ENCODE measurements at regions not wholly inside any gene's neighbourhood (a gene's known extent, or its start where the extent isn't known, plus 50 kb on each side); places are given as distances from the start of the nearest gene placed in this dataset.

DNA sequence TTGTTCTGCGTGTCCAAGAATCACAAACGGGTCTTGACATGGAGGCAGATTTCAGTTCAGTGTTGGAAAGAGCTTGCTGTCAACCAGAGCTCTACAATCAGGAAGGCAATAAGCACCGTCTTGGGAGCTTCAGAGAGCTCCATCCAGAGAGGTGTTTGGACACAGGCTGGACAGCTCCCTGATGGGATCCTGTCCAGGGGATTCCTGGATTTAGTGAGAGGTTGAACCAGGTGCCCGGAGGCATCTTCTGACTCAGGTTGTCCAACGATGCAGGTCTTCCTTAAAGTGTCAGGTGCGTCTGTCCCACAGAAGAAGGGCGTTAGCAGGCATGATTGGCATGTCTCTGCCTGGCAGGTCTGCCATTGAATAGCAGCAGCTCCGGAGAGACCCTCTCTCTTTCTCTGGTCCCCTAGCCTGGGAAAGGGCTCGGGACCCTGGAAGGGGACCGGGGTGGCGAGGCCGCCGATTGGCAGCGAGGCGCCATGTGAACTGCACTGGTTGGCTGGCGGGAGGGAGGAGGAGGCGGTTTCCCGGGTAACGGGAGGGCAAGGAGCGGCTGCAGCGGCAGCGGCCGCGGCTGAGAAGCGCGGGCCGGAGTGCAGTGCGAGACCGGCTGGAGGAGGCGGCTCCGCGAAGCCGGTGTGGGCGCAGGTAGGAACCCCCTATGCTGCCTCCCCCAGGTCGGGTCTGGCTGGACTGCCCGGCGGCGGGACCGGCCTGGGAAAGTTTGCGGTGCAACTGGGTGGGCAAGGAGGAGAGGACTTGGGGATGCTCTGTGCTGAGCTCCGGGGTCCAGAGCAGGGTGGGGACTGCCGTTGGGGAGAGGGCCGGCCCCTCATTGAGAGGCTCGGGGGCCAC lies 104.1 kb upstream of the E2F8 start:
- no peak for DNase-seq (ENCODE audit: low read depth in 2 of 3, low spot score in 1 of 3)

DNA sequence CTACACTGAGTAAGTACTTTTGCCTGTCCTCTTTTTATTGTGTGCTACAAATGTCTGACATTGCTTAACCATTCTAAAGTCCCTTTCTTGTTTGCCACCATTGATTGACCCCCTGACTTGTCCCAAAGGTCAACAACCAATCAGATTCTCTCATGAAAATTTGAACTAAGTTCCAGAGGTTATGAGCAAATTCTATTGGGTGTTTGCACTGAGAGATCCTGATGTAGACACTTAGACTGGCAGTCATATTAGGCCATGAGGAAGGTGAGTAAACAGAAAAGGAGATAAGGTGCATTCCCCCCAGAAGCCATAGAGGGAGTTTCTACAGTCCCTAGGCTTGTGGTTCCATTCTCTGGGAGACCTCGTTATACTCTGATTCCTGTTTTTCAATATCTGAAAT lies 101.3 kb upstream of the E2F8 start:
- no peak for DNase-seq (ENCODE audit: low read depth in 2 of 3, low spot score in 1 of 3)

DNA sequence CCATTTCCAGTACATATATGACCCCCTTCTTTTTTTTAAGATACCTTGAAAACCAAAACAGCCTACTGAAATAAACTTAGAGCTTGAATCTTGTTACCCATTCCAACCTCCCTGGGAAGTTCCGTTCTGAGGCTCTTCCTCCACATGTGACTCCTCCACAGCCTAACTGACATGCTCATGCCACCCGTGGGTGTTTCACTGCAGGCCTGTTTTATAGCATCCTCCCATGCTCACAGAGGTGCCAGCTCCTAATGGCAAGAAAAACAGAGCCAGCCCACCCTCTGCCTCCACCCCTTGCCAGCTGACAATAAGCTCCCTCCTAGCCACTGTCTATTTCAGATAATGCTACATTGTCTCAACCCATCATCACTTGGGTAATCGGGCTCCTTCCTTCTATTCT lies 97.6 kb upstream of the E2F8 start:
- no peak for DNase-seq (ENCODE audit: low read depth in 2 of 3, low spot score in 1 of 3)

DNA sequence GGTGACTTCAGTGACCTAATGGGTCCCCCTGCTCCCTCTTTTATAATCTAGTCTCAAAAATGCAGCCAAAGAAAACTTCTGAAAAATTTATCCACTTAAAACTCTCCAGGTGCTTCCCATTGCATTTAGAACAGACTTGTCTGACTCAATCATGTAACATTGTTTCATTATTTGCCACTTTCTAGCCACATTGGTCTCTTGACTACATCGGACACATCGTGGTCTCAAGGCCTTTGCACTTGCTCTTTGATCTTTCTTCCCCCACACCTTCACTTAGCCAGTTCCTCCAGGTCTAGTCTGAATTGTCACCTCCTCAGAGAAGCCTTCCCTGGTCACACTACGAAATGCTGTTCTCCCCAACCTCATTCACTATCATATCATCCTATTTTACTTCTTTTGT lies 97.0 kb upstream of the E2F8 start:
- no peak for DNase-seq (ENCODE audit: low read depth in 2 of 3, low spot score in 1 of 3)

DNA sequence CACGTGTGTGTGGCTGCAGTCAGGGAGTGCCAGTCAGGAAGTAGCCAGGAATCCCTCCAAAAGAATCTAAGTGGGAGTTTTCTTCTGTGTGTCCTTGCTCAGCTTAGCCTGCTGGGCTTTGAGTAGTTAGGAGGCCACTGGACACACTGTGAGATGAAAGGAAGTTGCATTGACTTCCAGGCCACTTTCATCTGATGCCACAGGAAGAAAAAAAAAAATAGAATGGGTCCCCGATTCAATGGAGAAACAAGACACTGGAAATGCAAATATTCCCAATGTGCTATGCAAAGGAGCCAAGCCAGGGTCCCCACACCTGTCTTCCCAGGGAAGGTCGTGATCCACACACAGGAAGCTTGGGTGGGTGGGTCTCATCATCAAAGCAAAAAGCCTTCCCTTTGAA lies 95.6 kb upstream of the E2F8 start:
- DNase-seq (ENCODE audit: low read depth in 2 of 3, low spot score in 1 of 3) = no peak

DNA sequence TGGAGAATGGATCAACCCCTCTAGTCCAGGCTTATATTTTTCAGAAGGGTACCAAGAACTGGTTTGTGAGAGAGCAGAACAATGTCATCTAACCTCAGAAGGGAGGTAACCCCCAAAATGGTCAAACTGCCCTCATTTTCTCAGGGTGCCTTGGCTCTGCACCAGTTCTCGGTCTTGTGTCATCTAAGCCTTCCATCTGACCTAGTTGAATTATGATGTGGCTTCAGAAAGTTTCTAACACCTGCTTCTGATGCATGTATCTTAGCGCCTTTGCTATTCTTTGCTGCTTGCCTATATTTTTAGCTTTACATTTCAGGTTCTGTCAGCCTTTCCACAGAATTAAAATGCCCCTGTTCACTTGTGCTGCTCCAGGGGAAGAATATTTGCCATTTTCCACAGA lies 91.7 kb upstream of the E2F8 start:
- DNase-seq (ENCODE audit: low read depth in 2 of 3, low spot score in 1 of 3) = no peak

DNA sequence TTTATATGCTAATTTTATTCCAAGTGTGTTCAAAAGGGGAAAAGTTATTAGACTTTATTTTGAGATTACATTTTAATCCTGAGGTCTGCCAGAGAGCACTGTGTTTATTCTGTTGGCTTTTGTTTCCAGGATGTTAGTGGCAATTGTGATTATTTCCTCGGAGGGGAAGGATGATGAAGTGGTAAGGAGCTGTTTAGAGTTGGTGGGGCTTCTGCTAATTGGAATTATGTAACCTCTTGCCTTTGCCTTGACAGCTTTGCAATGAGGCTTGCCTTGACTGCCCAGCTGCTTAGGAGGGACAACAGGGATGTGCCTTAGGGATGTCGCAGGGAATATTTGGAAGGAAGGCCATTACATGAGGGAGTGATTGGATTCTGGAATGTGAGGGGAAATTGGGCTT lies 89.7 kb upstream of the E2F8 start:
- no peak for DNase-seq (ENCODE audit: low read depth in 2 of 3, low spot score in 1 of 3)

DNA sequence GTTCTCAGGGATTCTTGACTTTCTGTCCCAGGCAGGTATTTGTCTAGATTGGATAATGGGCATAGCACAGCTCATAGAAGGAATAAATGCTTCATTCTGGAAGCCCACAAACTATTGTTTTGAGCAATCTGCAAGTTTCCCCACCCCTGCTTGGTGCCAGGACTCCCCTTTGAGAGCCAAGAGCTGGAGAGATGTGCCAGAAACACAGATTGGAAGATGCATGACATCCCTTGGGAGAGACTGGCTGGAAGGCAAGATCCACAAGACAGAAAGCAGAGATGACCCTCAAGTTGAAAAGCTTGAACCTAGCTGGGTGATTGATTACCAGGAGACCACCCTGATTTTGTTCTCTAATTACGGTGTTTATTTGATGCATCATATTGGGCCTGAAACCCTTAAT lies 89.2 kb upstream of the E2F8 start:
- no peak for DNase-seq (ENCODE audit: low read depth in 2 of 3, low spot score in 1 of 3)

DNA sequence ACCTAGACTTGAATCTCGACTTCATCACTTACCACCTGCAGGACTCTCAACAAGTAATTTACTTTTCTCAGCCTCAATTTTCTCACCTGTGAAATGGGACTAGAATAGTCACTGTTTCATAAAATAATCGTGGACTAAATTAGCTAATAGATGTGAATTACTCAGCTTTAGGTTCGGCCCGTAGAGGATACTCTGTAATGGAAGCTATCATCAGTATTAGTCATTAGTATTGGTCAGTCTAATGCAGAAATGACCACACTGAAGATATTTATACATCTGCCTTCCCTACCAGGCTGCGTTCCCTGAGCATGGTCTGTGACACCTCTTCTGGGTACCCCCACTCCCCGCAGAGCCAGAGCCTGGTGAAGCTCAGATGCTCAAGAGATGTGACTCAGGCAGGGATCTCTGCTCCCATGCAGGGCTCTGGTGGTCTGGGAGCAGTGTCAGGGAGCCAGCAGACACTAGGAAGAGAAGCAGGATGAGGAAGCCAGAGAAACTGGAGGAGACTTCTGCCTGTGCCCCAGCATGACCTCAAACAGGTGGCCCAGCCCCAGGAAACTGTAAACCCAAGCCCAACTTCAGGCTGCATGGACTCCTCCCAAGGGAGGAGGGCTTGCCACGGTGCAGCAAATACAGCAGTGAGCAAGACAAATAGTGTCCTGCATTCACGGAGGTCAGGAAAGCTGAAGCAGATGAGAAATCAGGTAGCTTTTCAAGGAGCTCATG lies 88.0 kb upstream of the E2F8 start:
- no peak for DNase-seq (ENCODE audit: low read depth in 2 of 3, low spot score in 1 of 3)

DNA sequence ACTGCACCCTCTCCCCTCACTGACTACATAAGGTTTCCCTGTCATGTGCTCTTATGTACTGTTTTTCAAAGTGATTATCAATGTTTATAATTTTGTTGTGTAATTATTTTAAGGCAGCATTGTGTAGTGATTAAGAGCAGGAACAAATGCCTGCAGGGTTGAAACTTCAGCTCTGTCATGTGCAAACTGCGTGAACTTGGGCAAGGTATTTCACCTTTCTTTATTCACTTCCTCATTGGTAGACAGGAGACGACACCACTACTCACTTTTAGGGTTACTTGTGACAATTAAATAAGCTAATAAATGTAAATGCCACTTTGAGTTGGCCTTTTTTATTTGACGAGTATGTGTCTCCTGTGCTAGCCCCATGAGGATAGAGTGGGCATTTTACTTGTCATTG lies 86.5 kb upstream of the E2F8 start:
- DNase-seq (ENCODE audit: low read depth in 2 of 3, low spot score in 1 of 3) = no peak

DNA sequence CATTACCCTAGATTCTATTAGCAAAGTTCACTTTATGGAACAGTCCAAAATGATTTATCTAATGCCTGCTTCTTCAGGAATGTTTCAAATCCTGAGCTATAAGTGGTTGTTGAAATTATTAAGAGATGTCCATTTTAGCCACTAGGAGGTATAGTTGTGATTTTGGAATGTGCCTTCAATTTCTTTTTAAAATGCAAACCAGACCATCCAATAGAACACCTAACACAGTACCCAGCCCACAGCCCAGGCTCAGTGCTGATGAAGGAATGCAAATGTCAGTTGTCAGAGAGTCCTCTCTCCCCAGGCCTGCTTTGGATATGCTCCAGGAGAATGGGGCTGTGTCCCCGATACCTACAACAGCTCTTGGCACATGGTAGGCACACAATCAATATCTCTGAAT lies 85.8 kb upstream of the E2F8 start:
- DNase-seq (ENCODE audit: low read depth in 2 of 3, low spot score in 1 of 3) = no peak

DNA sequence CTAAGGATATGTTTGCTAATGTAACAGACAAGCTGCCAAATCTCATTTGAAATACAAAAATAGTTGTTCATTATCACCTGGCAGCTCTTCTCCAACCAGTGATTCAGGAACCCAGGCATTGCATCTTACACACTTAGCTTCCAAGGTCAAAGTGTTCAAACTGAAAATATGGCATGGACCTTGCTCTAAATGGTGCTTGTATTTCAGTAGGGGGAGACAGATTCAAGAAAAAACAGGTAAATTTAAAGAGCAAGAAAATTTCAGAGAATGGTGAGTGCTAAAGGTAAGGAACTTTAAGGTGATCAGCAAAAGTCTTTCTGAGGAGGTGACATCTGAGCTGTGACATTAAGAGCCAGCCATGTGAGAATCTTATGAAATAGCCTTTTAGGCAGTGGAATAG lies 82.8 kb upstream of the E2F8 start:
- DNase-seq (ENCODE audit: low read depth in 2 of 3, low spot score in 1 of 3) = no peak

DNA sequence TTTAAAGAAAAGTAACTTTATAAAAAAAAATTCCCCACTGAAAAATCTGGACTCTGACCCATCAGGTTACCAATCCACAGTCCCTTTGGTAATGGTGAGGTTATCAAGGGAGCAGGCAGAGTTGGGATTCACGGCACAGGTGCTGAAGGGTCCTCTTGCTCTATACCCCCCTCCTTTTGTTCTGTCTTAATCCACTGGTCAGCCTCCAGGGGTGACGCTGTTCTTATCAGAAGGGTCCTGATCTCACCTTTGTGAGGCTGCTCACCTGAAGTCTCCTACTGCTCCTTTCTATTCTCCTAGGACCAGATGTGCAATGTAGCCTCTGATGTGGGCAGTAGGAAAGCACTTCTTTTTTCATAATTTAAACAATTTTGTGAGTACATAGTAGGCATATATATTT lies 80.6 kb upstream of the E2F8 start:
- DNase-seq (ENCODE audit: low read depth in 2 of 3, low spot score in 1 of 3) = no peak

DNA sequence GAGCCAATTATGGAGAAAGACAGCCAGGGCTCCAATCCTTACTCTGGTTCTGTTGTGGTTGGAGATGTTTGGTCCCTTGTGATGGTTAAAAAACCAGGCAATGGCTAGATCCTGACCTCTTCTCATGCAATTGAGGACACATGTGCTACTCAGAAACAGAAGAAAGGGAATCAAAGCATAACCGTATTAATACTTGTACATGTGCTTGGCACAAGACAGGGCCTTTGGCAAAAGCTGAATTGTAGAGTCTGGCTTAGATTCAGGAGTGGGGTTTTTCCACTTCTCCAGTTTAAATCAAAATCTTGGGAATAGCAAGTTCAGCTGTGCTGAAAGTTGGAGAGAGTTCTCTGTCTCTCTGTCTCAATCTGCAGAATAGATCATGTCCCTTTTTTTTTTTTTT lies 80.1 kb upstream of the E2F8 start:
- DNase-seq (ENCODE audit: low read depth in 2 of 3, low spot score in 1 of 3) = no peak

DNA sequence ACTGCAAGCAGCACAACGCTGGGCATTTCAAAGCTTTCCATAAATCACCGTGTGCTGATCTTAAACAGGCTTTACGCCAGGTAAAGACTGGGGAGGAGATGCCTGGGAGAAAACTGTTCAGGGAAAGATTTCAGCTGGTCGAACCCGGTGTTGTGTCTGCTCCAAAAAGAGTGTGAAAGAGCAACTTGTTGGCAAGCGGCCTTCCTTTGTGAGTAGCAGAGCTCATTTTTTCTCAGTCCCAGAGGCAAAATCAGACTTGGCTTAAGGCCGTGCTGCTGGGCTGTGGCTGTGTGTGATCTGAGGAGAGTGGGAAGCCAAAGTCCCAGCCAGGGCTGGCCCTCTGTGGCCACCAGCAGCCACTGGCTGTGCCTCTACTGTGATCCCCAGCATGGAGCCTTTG lies 75.7 kb upstream of the E2F8 start:
- DNase-seq (ENCODE audit: low read depth in 2 of 3, low spot score in 1 of 3) = no peak

DNA sequence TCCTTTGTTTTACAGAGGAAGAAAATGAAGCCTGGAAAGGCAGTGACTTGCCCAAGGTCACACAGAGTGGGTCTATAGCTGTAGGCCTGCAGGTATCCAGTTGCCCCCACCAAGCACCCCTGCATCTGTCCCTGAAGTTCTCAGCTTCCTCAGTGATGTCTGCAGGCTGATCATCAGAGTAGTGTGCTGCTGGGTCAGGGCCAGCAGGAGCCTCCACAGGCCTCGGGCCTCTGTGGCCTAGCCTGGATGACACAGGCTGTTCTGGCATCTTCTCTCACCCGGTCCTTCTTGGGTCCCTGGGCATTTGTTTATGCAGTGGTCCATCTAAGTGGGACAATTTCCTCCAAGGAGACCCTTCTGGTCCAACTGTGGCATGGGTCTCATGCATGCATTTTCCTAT lies 74.8 kb upstream of the E2F8 start:
- no peak for DNase-seq (ENCODE audit: low read depth in 2 of 3, low spot score in 1 of 3)

DNA sequence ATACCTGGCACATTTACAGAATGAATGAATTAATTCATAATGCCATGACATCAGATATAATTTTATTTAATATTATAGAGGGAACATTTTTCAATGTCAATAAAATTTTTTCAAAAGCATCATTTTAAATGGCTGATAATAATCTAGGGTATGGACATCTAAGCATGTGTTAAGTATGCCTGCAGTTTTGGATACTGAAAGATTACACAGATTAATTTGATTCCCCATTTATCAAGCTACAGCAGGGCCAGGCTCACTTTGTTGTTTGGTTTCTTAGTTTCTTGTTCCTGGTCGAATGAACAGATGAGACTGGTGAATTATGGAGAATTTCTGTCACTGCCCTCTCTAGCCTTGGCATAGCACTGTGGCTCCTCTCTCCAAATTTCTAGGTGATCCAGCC lies 72.4 kb upstream of the E2F8 start:
- no peak for DNase-seq (ENCODE audit: low read depth in 2 of 3, low spot score in 1 of 3)

DNA sequence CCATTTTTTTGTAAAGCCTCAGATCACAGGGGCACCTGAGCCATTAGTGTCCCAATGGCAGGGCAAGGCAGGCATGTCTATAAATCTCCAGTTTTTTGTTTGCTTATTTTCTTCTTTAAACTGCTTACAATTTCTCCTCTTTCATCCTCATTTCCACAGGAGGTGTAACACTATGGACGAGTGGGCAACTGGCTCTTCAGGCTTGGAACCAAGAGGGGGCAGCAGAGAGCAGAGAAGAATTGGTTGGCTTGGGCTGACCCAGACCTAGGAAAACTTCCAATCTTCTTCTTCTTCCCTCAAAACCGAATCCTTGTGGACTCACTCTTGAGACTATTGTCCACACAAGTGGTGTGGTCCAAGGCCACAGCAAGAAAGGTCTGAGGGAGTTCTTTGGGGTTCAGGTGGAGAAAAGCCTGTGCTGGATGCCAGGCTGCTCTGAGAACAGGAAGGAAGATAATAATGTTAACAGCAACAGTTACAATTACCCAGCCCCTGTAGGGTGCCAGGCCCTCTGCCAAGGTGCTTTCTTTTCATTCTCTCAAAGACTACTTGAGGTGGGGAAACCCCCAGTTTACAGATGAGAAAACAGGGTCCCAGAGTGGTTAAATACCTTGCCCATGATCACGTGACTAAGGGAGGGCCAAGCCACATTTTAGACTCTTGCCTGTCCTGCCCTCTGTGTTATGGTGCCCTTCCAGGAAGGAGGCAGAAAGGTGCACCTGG lies 70.7 kb upstream of the E2F8 start:
- peak; percentile 12 to 47 (median 37) for DNase-seq (ENCODE audit: low read depth in 2 of 3, low spot score in 1 of 3)

DNA sequence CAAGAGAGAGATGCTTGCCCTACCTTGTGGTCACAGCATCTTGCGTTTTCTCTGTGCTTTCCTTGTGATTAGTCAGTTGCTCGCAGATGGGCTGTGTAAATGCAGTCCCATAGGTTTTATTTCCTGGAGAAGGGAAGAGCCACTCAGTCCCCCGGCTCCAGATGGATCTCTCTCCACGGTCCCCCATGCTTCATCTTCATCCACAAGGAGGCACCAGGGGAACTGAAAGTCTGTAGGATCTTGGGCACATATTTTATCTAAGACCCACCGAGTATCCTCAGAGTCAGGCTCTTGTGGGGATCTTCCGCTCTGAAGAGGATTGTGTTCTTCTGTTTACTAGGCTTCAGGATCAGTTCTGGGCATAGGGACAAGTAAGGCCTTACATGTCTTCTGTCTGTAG lies 66.8 kb upstream of the E2F8 start:
- no peak for DNase-seq (ENCODE audit: low read depth in 2 of 3, low spot score in 1 of 3)

DNA sequence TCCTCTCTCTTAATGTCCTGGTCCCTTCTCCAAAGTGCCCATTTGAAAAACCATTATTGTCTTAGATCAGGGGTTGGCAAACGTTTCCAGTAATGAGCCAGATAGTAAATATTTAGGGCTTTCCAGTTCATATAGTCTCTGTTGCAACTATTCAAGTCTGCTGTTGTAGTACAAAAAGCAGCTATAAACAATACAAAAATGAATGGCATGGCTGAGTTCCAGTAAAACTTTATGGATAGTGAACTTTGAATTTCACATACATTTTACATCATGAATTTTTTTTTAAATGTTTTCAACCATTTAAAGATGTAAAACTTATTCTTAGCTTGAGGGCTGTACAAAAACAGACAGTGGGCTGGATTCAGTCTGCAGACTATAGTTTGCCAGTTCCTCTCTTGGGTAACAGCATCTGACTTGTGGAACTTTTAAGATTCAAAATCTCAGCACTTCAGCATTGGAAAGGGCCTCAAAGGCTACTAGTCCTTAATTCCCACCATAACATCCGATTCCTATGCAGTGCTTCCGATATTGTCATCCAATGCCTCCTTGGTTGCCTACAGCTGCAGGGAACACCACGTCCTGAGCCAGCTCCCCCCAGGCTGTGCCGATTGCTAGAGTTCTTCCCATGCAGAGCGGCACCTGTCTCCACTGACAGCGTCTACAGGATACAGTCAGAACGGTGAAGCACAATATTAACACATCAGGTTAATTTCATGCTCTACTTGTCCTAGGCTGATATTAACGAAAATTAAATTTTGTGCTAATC lies 65.6 kb upstream of the E2F8 start:
- no peak for DNase-seq (ENCODE audit: low read depth in 2 of 3, low spot score in 1 of 3)

DNA sequence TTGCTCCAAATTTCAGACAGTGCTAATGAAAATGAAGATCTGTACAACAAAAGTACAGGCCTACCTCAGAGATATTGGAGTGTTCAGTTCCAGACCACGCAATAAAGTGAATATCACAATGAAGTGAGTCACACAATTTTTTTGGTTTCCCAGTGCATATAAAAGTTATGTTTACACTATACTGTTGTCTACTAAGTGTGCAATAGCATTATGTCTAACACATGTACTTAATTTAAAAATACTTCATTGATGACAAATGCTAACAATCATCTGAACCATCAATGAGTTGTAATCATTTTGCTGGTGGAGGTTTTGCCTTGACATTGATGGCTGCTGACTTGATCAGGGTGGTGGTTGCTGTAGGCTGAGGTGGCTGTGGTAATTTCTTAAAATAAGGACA lies 60.6 kb upstream of the E2F8 start:
- DNase-seq (ENCODE audit: low read depth in 2 of 3, low spot score in 1 of 3) = no peak

Measured in stimulated activated CD4-positive, alpha-beta T cell treated with anti-CD3 and anti-CD28 coated beads, Interleukin-12 subunit alpha, Interleukin-12 subunit beta, amount 100 ng/mL, for 48 hours (primary cell).